Upper lobe of left lung (tissue), 6 donors: ENCODE measurements at regions not wholly inside any gene's neighbourhood (a gene's known extent, or its start where the extent isn't known, plus 50 kb on each side); places are given as distances from the start of the nearest gene placed in this dataset.

Experiments
- ATAC-seq, 2 donors: fragments of 200-7000 bp; cut with Tn5 transposase; one replicate each; pipeline ENCODE4 v1.9.1; 2022; ENCODE audit warnings: mild to moderate bottlenecking in 2 of 2, moderate library complexity in 2 of 2; ENCODE audit not compliant: low FRiP score in 2 of 2
- DNase-seq, 2 donors: peaks; one replicate each; pipeline ENCODE4 v3.0.0-alpha.2; 2019 to 2020
- H3K27ac ChIP-seq, 4 donors: fragments of 200-600 bp; sonication (generic); one replicate each; pipeline ENCODE4 v1.5.1; 2016 to 2019
- H3K27me3 ChIP-seq, 4 donors: fragments of 200-600 bp; sonication (generic); one replicate each; pipeline ENCODE4 v1.5.1; 2017 to 2019
- H3K36me3 ChIP-seq, 4 donors: fragments of 200-600 bp; sonication (generic); one replicate each; pipeline ENCODE4 v1.5.1; 2016 to 2019
- H3K4me1 ChIP-seq, 4 donors: fragments of 200-600 bp; sonication (generic); one replicate each; pipeline ENCODE4 v1.5.1; 2018 to 2019
- H3K4me3 ChIP-seq, 4 donors: fragments of 200-600 bp; sonication (generic); one replicate each; pipeline ENCODE4 v1.5.1; 2017 to 2019; ENCODE audit warnings: mild to moderate bottlenecking in 2 of 4, moderate library complexity in 1 of 4
- H3K9me3 ChIP-seq, 4 donors: fragments of 200-600 bp; sonication (generic); one replicate each; pipeline ENCODE4 v1.5.1; 2018 to 2019
- CTCF ChIP-seq, 6 experiments: fragments of 450-650 bp in 4 of 6; fragments of 200-600 bp in 2 of 6; sonication (generic) in 2 of 6; IDR thresholded peaks; one replicate each; pipeline ENCODE4 v1.5.1; 2016 to 2019; ENCODE audit warnings: antibody characterized with exemption in 6 of 6
- EP300 ChIP-seq, 4 donors: sonication (generic); formaldehyde crosslinking; IDR thresholded peaks; one replicate each; pipeline ENCODE4 v1.5.1; 2017; ENCODE audit warnings: antibody characterized with exemption in 4 of 4, control low read depth in 2 of 4
- POLR2A ChIP-seq, 4 donors: fragments of 450-650 bp; IDR thresholded peaks; one replicate each; pipeline ENCODE4 v1.5.1; 2016 to 2017; ENCODE audit warnings: antibody characterized with exemption in 4 of 4, mild to moderate bottlenecking in 2 of 4
- POLR2AphosphoS5 ChIP-seq, 2 donors: sonication (generic); formaldehyde crosslinking; IDR thresholded peaks; one replicate each; pipeline ENCODE4 v1.5.1; 2017; ENCODE audit warnings: antibody characterized with exemption in 2 of 2
- WGBS, 2 donors: methylation state at CpG; one replicate each; pipeline ENCODE4 v1.1.5; 2017 to 2018; 5-methylcytosine and 5-hydroxymethylcytosine counted together
- donor health status: DM: no; HTN: no; CAD: no; lungs with moderate emphysema.
- donor health status: DM: no; HTN: yes; CAD: no; lungs with severe emphysema.

GRCh38 chr3:127110982-127111693, 81.8 kb upstream of the PRR23E start:
- 77 to 80% methylated on average over 3 of the region's 3 CpGs for WGBS, 2 donors

GRCh38 chr3:127112796-127113570, 79.9 kb upstream of the PRR23E start:
- no peak overlapping the region for H3K4me3 ChIP-seq
- no peaks in the 10 kb centered on the region for H3K27me3 ChIP-seq
- no peaks in the 10 kb centered on the region for H3K4me1 ChIP-seq
- TF ChIP-seq POLR2A (IDR thresholded peaks at IDR 0.05) (no peak), POLR2AphosphoS5 (IDR thresholded peaks at IDR 0.05) (no peak), CTCF (IDR thresholded peaks at IDR 0.05) (no peak), EP300 (IDR thresholded peaks at IDR 0.05) (no peak)
- peaks cover 6 to 20% (median 12%) of the 10 kb centered on the region in 4 donors for H3K9me3 ChIP-seq
- ATAC-seq = no peak
- H3K36me3 ChIP-seq = no peaks in the 10 kb centered on the region
- no peak overlapping the region for H3K27ac ChIP-seq
- DNase-seq = peak in 1 of 2 donors; percentile 12
- WGBS, 2 donors = 64 to 68% methylated on average over 5 of the region's 5 CpGs

More at GRCh38 chr3:127110982-127111693, 81.8 kb upstream of the PRR23E start:
- H3K36me3 ChIP-seq = no peaks in the 10 kb centered on the region
- H3K9me3 ChIP-seq = peaks cover 6 to 20% (median 12%) of the 10 kb centered on the region in 4 donors
- ATAC-seq (no peak), DNase-seq (no peak)
- H3K4me3 ChIP-seq = no peak overlapping the region
- H3K4me1 ChIP-seq = no peaks in the 10 kb centered on the region
- TF ChIP-seq EP300 (IDR thresholded peaks at IDR 0.05) (no peak), POLR2AphosphoS5 (IDR thresholded peaks at IDR 0.05) (no peak), CTCF (IDR thresholded peaks at IDR 0.05) (no peak), POLR2A (IDR thresholded peaks at IDR 0.05) (no peak)
- no peaks in the 10 kb centered on the region for H3K27me3 ChIP-seq
- no peak overlapping the region for H3K27ac ChIP-seq

DNA sequence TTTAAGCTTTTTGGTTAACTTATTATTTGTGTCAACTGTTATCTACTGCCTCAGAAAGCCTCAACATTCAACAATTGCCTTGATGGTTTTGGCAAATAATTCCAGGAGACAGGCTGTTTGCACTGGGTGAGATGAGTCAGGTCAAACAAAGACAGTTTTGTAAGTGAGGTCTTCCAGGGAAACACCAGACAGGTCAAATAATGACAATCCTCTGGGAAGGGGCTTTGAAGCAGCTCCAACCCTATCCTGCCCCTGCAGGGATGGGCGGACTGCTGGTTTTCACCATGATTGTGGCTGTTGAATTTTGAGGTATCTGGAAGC, 79.4 kb upstream of the PRR23E start:
- Histone ChIP-seq H3K27ac (no peak overlapping the region), H3K4me3 (no peak overlapping the region), H3K36me3 (no peaks in the 10 kb centered on the region), H3K9me3 (peaks cover 6 to 20% (median 12%) of the 10 kb centered on the region in 4 donors), H3K27me3 (no peaks in the 10 kb centered on the region), H3K4me1 (no peaks in the 10 kb centered on the region)
- peak in 1 of 2 donors; percentile 4 for DNase-seq
- TF ChIP-seq EP300 (IDR thresholded peaks at IDR 0.05) (no peak), CTCF (IDR thresholded peaks at IDR 0.05) (no peak), POLR2AphosphoS5 (IDR thresholded peaks at IDR 0.05) (no peak), POLR2A (IDR thresholded peaks at IDR 0.05) (no peak)
- no peak for ATAC-seq
- 78 to 94% methylated on average over 1 of the region's 1 CpG for WGBS, 2 donors

GRCh38 chr3:127114337-127115070, 78.4 kb upstream of the PRR23E start:
- DNase-seq = peak in 1 of 2 donors; percentile 1
- ATAC-seq = no peak
- Histone ChIP-seq H3K4me3 (no peak overlapping the region), H3K27me3 (no peaks in the 10 kb centered on the region), H3K9me3 (peaks cover 6 to 20% (median 12%) of the 10 kb centered on the region in 4 donors), H3K27ac (no peak overlapping the region), H3K36me3 (no peaks in the 10 kb centered on the region), H3K4me1 (no peaks in the 10 kb centered on the region)
- TF ChIP-seq POLR2A (IDR thresholded peaks at IDR 0.05) (no peak), EP300 (IDR thresholded peaks at IDR 0.05) (no peak), CTCF (IDR thresholded peaks at IDR 0.05) (no peak), POLR2AphosphoS5 (IDR thresholded peaks at IDR 0.05) (no peak)
- WGBS, 2 donors = 86 to 100% methylated on average over 1 to 5 of the region's 5 CpGs
